ENCODE measurements at regions not wholly inside any gene's neighbourhood (a gene's known extent, or its start where the extent isn't known, plus 50 kb on each side); places are given as distances from the start of the nearest gene placed in this dataset.
A peak's percentile ranks its signal among the peaks of the same experiment; 100 is the strongest.

GRCh38 chr5:90095292-90096060 is 314.1 kb downstream of the CETN3 start:
- Histone ChIP-seq H3K27me3 (ENCODE audit: control insufficient read depth in 3 of 3, insufficient read depth in 3 of 3, low read length in 2 of 3) (no peaks in the 10 kb centered on the region), H3K4me3 (no peak overlapping the region), H3K9ac (ENCODE audit: insufficient read depth in 1 of 2, low read length in 2 of 2) (no peak overlapping the region), H3K36me3 (ENCODE audit: control insufficient read depth in 4 of 4, insufficient read depth in 4 of 4, low read length in 4 of 4) (no peaks in the 10 kb centered on the region), H3K27ac (ENCODE audit: low read depth in 1 of 2, low read length in 1 of 2) (no peak overlapping the region), H3K9me3 (ENCODE audit: control insufficient read depth in 4 of 4, insufficient read depth in 3 of 4, low read length in 3 of 4) (no peaks in the 10 kb centered on the region), H3K4me1 (ENCODE audit: control insufficient read depth in 5 of 5, insufficient read depth in 5 of 5, low read length in 5 of 5) (peaks cover 0 to 17% (median 0%) of the 10 kb centered on the region in 5 donors)
- no peak for ATAC-seq (ENCODE audit: insufficient read depth, low FRiP score)
- no peak for TF ChIP-seq CTCF (IDR thresholded peaks at IDR 0.05; ENCODE audit: control extremely low read depth, extremely low read depth)
- WGBS, 2 donors: 82 to 83% methylated on average over 3 of the region's 3 CpGs
- no peak for DNase-seq

- no peaks in the 10 kb centered on the region for H3K36me3 ChIP-seq (ENCODE audit: control insufficient read depth in 4 of 4, insufficient read depth in 4 of 4, low read length in 4 of 4)
- H3K9ac ChIP-seq (ENCODE audit: insufficient read depth in 1 of 2, low read length in 2 of 2): no peak overlapping the region
- no peaks in the 10 kb centered on the region for H3K27me3 ChIP-seq (ENCODE audit: control insufficient read depth in 3 of 3, insufficient read depth in 3 of 3, low read length in 2 of 3)
- ATAC-seq (ENCODE audit: insufficient read depth, low FRiP score): no peak
- TF ChIP-seq CTCF (IDR thresholded peaks at IDR 0.05; ENCODE audit: control extremely low read depth, extremely low read depth): no peak
- H3K9me3 ChIP-seq (ENCODE audit: control insufficient read depth in 4 of 4, insufficient read depth in 3 of 4, low read length in 3 of 4): no peaks in the 10 kb centered on the region
- DNase-seq: peak in 1 of 3 donors; percentile 4
- no peak overlapping the region for H3K27ac ChIP-seq (ENCODE audit: low read depth in 1 of 2, low read length in 1 of 2)
- peaks cover 0 to 11% (median 0%) of the 10 kb centered on the region in 5 donors for H3K4me1 ChIP-seq (ENCODE audit: control insufficient read depth in 5 of 5, insufficient read depth in 5 of 5, low read length in 5 of 5)
- no peak overlapping the region for H3K4me3 ChIP-seq
- 11 to 28% methylated on average over 3 of the region's 3 CpGs for WGBS, 2 donors
Observed at GRCh38 chr5:90093751-90094485, 315.6 kb downstream of the CETN3 start.

GRCh38 chr5:90092734-90093133 is 316.8 kb downstream of the CETN3 start:
- H3K9me3 ChIP-seq (ENCODE audit: control insufficient read depth in 4 of 4, insufficient read depth in 3 of 4, low read length in 3 of 4): peaks cover 0 to 7% (median 0%) of the 10 kb centered on the region in 4 donors

More at GRCh38 chr5:90092734-90093133, 316.8 kb downstream of the CETN3 start:
- WGBS, 2 donors: 71 to 88% methylated on average over 3 of the region's 3 CpGs
- H3K27me3 ChIP-seq (ENCODE audit: control insufficient read depth in 3 of 3, insufficient read depth in 3 of 3, low read length in 2 of 3): no peaks in the 10 kb centered on the region
- H3K36me3 ChIP-seq (ENCODE audit: control insufficient read depth in 4 of 4, insufficient read depth in 4 of 4, low read length in 4 of 4): no peaks in the 10 kb centered on the region
- no peak overlapping the region for H3K4me3 ChIP-seq
- no peak for DNase-seq
- no peak overlapping the region for H3K9ac ChIP-seq (ENCODE audit: insufficient read depth in 1 of 2, low read length in 2 of 2)
- ATAC-seq (ENCODE audit: insufficient read depth, low FRiP score): no peak
- peaks cover 0 to 3% (median 0%) of the 10 kb centered on the region in 5 donors for H3K4me1 ChIP-seq (ENCODE audit: control insufficient read depth in 5 of 5, insufficient read depth in 5 of 5, low read length in 5 of 5)
- H3K27ac ChIP-seq (ENCODE audit: low read depth in 1 of 2, low read length in 1 of 2): no peak overlapping the region
- no peak for TF ChIP-seq CTCF (IDR thresholded peaks at IDR 0.05; ENCODE audit: control extremely low read depth, extremely low read depth)

All from lung (tissue), 11 donors.